Astrocyte of the hippocampus (primary cell): ENCODE measurements at regions not wholly inside any gene's neighbourhood (a gene's known extent, or its start where the extent isn't known, plus 50 kb on each side); places are given as distances from the start of the nearest gene placed in this dataset.
"Not testable (repeated sequence)": the region's sequence is repeated elsewhere in the genome, so short reads cannot be mapped to it uniquely, and the experiment has no call there.

Experiments used
- DNase-seq: peaks from one replicate; pipeline ENCODE4 v3.0.0; 2011; ENCODE audit warnings: low read depth, low spot score

GRCh38 chr1:14259191-14259757 is 339.2 kb upstream of the KAZN start:
- no peak for DNase-seq

GRCh38 chr1:14260480-14260879 is 338.0 kb upstream of the KAZN start:
- no peak for DNase-seq

- no peak for DNase-seq
These were observed 337.1 kb upstream of the KAZN start for GRCh38 chr1:14261395-14261794.

GRCh38 chr1:14262637-14263036 is 335.8 kb upstream of the KAZN start:
- DNase-seq, result no peak

- no peak for DNase-seq
These were observed 335.3 kb upstream of the KAZN start for GRCh38 chr1:14263225-14263624.

GRCh38 chr1:14263671-14264070 is 334.8 kb upstream of the KAZN start:
- DNase-seq, result no peak

GRCh38 chr1:14265495-14265894 is 333.0 kb upstream of the KAZN start:
- no peak for DNase-seq

GRCh38 chr1:14267991-14268390 is 330.5 kb upstream of the KAZN start:
- DNase-seq, result peak; percentile 41

- no peak for DNase-seq
These were observed 327.7 kb upstream of the KAZN start for GRCh38 chr1:14270821-14271220.

- no peak for DNase-seq
These were observed 324.7 kb upstream of the KAZN start for GRCh38 chr1:14273811-14274210.

- DNase-seq, result not testable (repeated sequence)
These were observed 318.6 kb upstream of the KAZN start for GRCh38 chr1:14279891-14280290.

- DNase-seq, result no peak
These were observed 317.6 kb upstream of the KAZN start for GRCh38 chr1:14280909-14281308.

- no peak for DNase-seq
These were observed 317.1 kb upstream of the KAZN start for GRCh38 chr1:14281412-14281811.

- DNase-seq, result peak; percentile 83
These were observed 315.8 kb upstream of the KAZN start for GRCh38 chr1:14282707-14283106.

- no peak for DNase-seq
These were observed 313.2 kb upstream of the KAZN start for GRCh38 chr1:14285238-14285637.

GRCh38 chr1:14291182-14291581 is 307.3 kb upstream of the KAZN start:
- DNase-seq, result not testable (repeated sequence)

GRCh38 chr1:14292520-14292919 is 306.0 kb upstream of the KAZN start:
- DNase-seq, result no peak

GRCh38 chr1:14294006-14294405 is 304.5 kb upstream of the KAZN start:
- no peak for DNase-seq

GRCh38 chr1:14294860-14295536 is 303.5 kb upstream of the KAZN start:
- DNase-seq, result no peak

GRCh38 chr1:14296795-14297194 is 301.7 kb upstream of the KAZN start:
- peak; percentile 60 for DNase-seq

- no peak for DNase-seq
These were observed 301.1 kb upstream of the KAZN start for GRCh38 chr1:14297356-14297755.

- no peak for DNase-seq
These were observed 299.7 kb upstream of the KAZN start for GRCh38 chr1:14298806-14299205.

GRCh38 chr1:14300991-14301703 is 297.3 kb upstream of the KAZN start:
- no peak for DNase-seq
